IMR-90 (cell line): ENCODE measurements at regions not wholly inside any gene's neighbourhood (a gene's known extent, or its start where the extent isn't known, plus 50 kb on each side); places are given as distances from the start of the nearest gene placed in this dataset.

Experiments used
- ATAC-seq: fragments of 200-7000 bp; cut with Tn5 transposase; 2 replicates; pipeline ENCODE4 v1.9.1; 2020; ENCODE audit warnings: low read depth, mild to moderate bottlenecking, moderate library complexity
- BruUV-seq: library from RNA; stranded (reverse); fragments of 400-500 nt; replicated peaks from 2 replicates; lab custom pipeline; 2021; lab: Mats Ljungman, UMichigan
- CTCF ChIA-PET: fragments of 300-600 bp; formaldehyde crosslinking; extraction: SDS; loops from one replicate; lab custom pipeline; 2021; ENCODE audit warnings: antibody characterized with exemption; lab: Yijun Ruan, JAX
- POLR2A ChIA-PET: fragments of 300-600 bp; sonication (Branson Sonifier 250); formaldehyde crosslinking; loops from one replicate; lab custom pipeline; 2022; ENCODE audit warnings: antibody characterized with exemption; ENCODE audit not compliant: unreplicated experiment; lab: Charles Lee
- DNase-seq: peaks from one replicate; pipeline ENCODE4 v3.0.0; 2013
- H2AFZ ChIP-seq: replicated peaks from 2 replicates; pipeline ENCODE3; 2013; ENCODE audit warnings: low read length, mild to moderate bottlenecking; ENCODE audit not compliant: poor library complexity
- H2AK5ac ChIP-seq: 2 replicates; pipeline ENCODE4 v1.6.1; 2013; ENCODE audit warnings: low read depth, low read length, inconsistent platforms
- H2AK9ac ChIP-seq: replicated peaks from 2 replicates; pipeline ENCODE3; 2013; ENCODE audit warnings: mild to moderate bottlenecking, low read depth, low read length, moderate library complexity; ENCODE audit not compliant: poor library complexity
- H2BK120ac ChIP-seq: 2 replicates; pipeline ENCODE4 v1.6.1; 2013; ENCODE audit warnings: low read depth, low read length, inconsistent platforms
- H2BK15ac ChIP-seq: 3 replicates; pipeline ENCODE4 v1.6.1; 2013; ENCODE audit warnings: low read depth, low read length, inconsistent platforms
- H2BK20ac ChIP-seq: 2 replicates; pipeline ENCODE4 v1.6.1; 2013; ENCODE audit warnings: low read depth, mild to moderate bottlenecking, inconsistent platforms, low read length, moderate library complexity
- H2BK5ac ChIP-seq: 2 replicates; pipeline ENCODE4 v1.6.1; 2013; ENCODE audit warnings: mild to moderate bottlenecking, low read depth, low read length, inconsistent platforms; ENCODE audit not compliant: poor library complexity, severe bottlenecking
- H3K14ac ChIP-seq: replicated peaks from 2 replicates; pipeline ENCODE4 v1.6.1; 2013; ENCODE audit warnings: low read depth, low read length, inconsistent platforms
- H3K18ac ChIP-seq: 2 replicates; pipeline ENCODE4 v1.6.1; 2013; ENCODE audit warnings: low read depth, low read length, control low read depth
- H3K23ac ChIP-seq: 2 replicates; pipeline ENCODE4 v1.6.1; 2013; ENCODE audit warnings: low read depth, low read length, inconsistent platforms
- H3K27ac ChIP-seq: 2 replicates; pipeline ENCODE4 v1.5.1; 2013; ENCODE audit warnings: mild to moderate bottlenecking, control low read depth, low read length; ENCODE audit not compliant: insufficient read depth
- H3K27me3 ChIP-seq: 2 replicates; pipeline ENCODE4 v1.6.1; 2013; ENCODE audit warnings: low read length; ENCODE audit not compliant: control insufficient read depth, insufficient read depth
- H3K36me3 ChIP-seq: 2 replicates; pipeline ENCODE4 v1.6.1; 2013; ENCODE audit warnings: low read length, mixed read lengths; ENCODE audit not compliant: control insufficient read depth, insufficient read depth
- H3K4ac ChIP-seq: 2 replicates; pipeline ENCODE4 v1.6.1; 2013; ENCODE audit warnings: low read depth, low read length, inconsistent platforms
- H3K4me1 ChIP-seq: 2 replicates; pipeline ENCODE4 v1.6.1; 2013; ENCODE audit warnings: low read length, mixed read lengths; ENCODE audit not compliant: control insufficient read depth, insufficient read depth
- H3K4me2 ChIP-seq: 2 replicates; pipeline ENCODE4 v1.6.1; 2013; ENCODE audit warnings: low read depth, mild to moderate bottlenecking, control low read depth, low read length, moderate library complexity
- H3K4me3 ChIP-seq: 2 replicates; pipeline ENCODE4 v1.5.1; 2013; ENCODE audit warnings: low read depth, mild to moderate bottlenecking, control low read depth, low read length, moderate library complexity; ENCODE audit not compliant: insufficient read depth
- H3K56ac ChIP-seq: 2 replicates; pipeline ENCODE4 v1.6.1; 2013; ENCODE audit warnings: low read length, inconsistent platforms; ENCODE audit not compliant: insufficient read depth; ENCODE audit errors: extremely low read depth
- H3K79me1 ChIP-seq, 2 experiments: 2 replicates each; pipeline ENCODE4 v1.6.1; 2013; ENCODE audit warnings: low read length in 2 of 2, inconsistent platforms in 1 of 2, low read depth in 1 of 2
- H3K9ac ChIP-seq: 2 replicates; pipeline ENCODE4 v1.6.1; 2013; ENCODE audit warnings: low read depth, low read length, control low read depth
- H3K9me1 ChIP-seq: 2 replicates; pipeline ENCODE4 v1.6.1; 2013; ENCODE audit warnings: low read length, inconsistent platforms; ENCODE audit not compliant: insufficient read depth
- H3K9me3 ChIP-seq: 2 replicates; pipeline ENCODE4 v1.6.1; 2013; ENCODE audit warnings: low read length; ENCODE audit not compliant: control insufficient read depth, insufficient read depth
- H4K20me1 ChIP-seq: 2 replicates; pipeline ENCODE4 v1.6.1; 2013; ENCODE audit warnings: low read length, inconsistent platforms; ENCODE audit not compliant: insufficient read depth
- H4K5ac ChIP-seq: 2 replicates; pipeline ENCODE4 v1.6.1; 2013; ENCODE audit warnings: mild to moderate bottlenecking, low read depth, low read length, control low read depth
- H4K8ac ChIP-seq, 2 experiments: 2 replicates each; pipeline ENCODE4 v1.6.1; 2013; ENCODE audit warnings: low read depth in 2 of 2, low read length in 2 of 2, control low read depth in 1 of 2, inconsistent platforms in 1 of 2
- H4K91ac ChIP-seq: 2 replicates; pipeline ENCODE4 v1.6.1; 2013; ENCODE audit warnings: low read depth, low read length, inconsistent platforms; ENCODE audit not compliant: insufficient read depth
- CHD1 ChIP-seq: IDR thresholded peaks from 2 replicates; pipeline ENCODE4 v1.6.1; 2012; ENCODE audit warnings: low read depth, low read length, improper control_type of control experiment
- FOS ChIP-seq: fragments of 150-350 bp; IDR thresholded peaks from 2 replicates; pipeline ENCODE4 v1.6.1; 2016; ENCODE audit warnings: low read depth, low read length
- MAFK ChIP-seq: IDR thresholded peaks from 2 replicates; pipeline ENCODE4 v1.6.1; 2012; ENCODE audit warnings: low read depth, low read length, improper control_type of control experiment
- MAZ ChIP-seq: IDR thresholded peaks from 2 replicates; pipeline ENCODE4 v1.6.1; 2012; ENCODE audit warnings: low read depth, mild to moderate bottlenecking, low read length, improper control_type of control experiment, moderate library complexity, borderline replicate concordance
- POLR2A ChIP-seq: IDR thresholded peaks from 2 replicates; pipeline ENCODE4 v1.6.1; 2012; ENCODE audit warnings: mild to moderate bottlenecking, low read depth, low read length
- RAD21 ChIP-seq: IDR thresholded peaks from 2 replicates; pipeline ENCODE4 v1.6.1; 2012; ENCODE audit warnings: low read length, improper control_type of control experiment
- RCOR1 ChIP-seq: IDR thresholded peaks from 2 replicates; pipeline ENCODE4 v1.6.1; 2012; ENCODE audit warnings: mild to moderate bottlenecking, low read length, improper control_type of control experiment; ENCODE audit not compliant: insufficient replicate concordance
- RFX5 ChIP-seq: IDR thresholded peaks from 2 replicates; pipeline ENCODE4 v1.8.0; 2012; ENCODE audit warnings: low read depth, mild to moderate bottlenecking, low read length, moderate library complexity
- SMC3 ChIP-seq: fragments of 150-350 bp; IDR thresholded peaks from 2 replicates; pipeline ENCODE4 v1.6.1; 2016; ENCODE audit warnings: low read depth, mild to moderate bottlenecking, antibody characterized with exemption, low read length, moderate library complexity
- WGBS, 2 experiments: methylation state at CpG; one replicate each; pipeline versions ENCODE4 v1.1.5 to v1.1.7; 2013; ENCODE audit warnings: missing lambda C conversion rate in 2 of 2; ENCODE audit not compliant: insufficient read length in 1 of 2; ENCODE audit errors: extremely low coverage in 2 of 2; 5-methylcytosine and 5-hydroxymethylcytosine counted together
- dilution Hi-C: fragments of 300-500 bp; cut with HindIII; formaldehyde crosslinking; loops from one replicate; pipeline ENCODE4 v1.14.3; 2018; ENCODE audit warnings: low sequenced_read_pairs; ENCODE audit not compliant: unreplicated experiment
- in situ Hi-C: fragments of 300-500 bp; cut with MboI; formaldehyde crosslinking; loops from 3 replicates; pipeline ENCODE4 v1.14.3; 2019; ENCODE audit warnings: low sequenced_read_pairs, inconsistent platforms, mixed read lengths
- intact Hi-C: fragments of 100-400 bp; cut with micrococcal nuclease; formaldehyde crosslinking; loops from 2 replicates; pipeline ENCODE4 v1.10.0; 2022
- TF ChIP-seq, protein P1 (sequence below): conservative IDR thresholded peaks from 2 replicates; pipeline ENCODE4 v1.5.1; 2012; ENCODE audit warnings: mild to moderate bottlenecking, low read depth, low read length, improper control_type of control experiment
- TF ChIP-seq, protein P2 (sequence below): fragments of 150-350 bp; IDR thresholded peaks from 2 replicates; pipeline ENCODE4 v1.6.1; 2016; ENCODE audit warnings: low read depth, mild to moderate bottlenecking, low read length, moderate library complexity, borderline replicate concordance

DNA sequence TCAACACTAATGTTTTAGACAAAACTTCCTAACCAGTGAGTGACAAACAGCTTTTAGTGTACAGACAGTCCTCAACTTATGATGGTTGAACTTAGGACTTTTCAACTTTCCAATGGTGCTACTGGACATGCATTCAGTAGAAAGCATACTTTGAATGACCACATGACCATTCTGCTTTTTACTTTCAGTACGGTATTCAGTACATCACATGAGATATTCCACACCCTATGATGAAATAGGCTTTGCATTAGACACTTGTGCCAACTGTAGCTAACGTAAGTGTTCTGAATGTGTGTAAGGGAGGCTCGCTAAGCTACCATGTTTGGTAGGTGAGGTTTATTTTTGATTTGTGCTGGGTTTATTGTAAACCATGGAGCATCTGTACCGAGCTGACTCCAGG lies 113.7 kb downstream of the WNT7A start:
- H3K27ac ChIP-seq: no peak overlapping the region
- H2BK15ac ChIP-seq: no peak overlapping the region
- H4K91ac ChIP-seq: no peak overlapping the region
- no peak overlapping the region for H2BK120ac ChIP-seq
- no peak overlapping the region for H3K14ac ChIP-seq
- H3K27me3 ChIP-seq: no peaks in the 10 kb centered on the region
- no peaks in the 10 kb centered on the region for H3K9me1 ChIP-seq
- H2BK5ac ChIP-seq: no peak overlapping the region
- H4K5ac ChIP-seq: no peak overlapping the region
- no peaks in the 10 kb centered on the region for H3K79me1 ChIP-seq
- dilution Hi-C loops: no loop called here
- H3K23ac ChIP-seq: no peak overlapping the region
- ChIA-PET CTCF (no interaction called here), POLR2A (no interaction called here)
- no peak overlapping the region for H2AFZ ChIP-seq
- no peaks in the 10 kb centered on the region for H3K36me3 ChIP-seq
- H3K4me1 ChIP-seq: no peaks in the 10 kb centered on the region
- no peak overlapping the region for H3K4me2 ChIP-seq
- no peak overlapping the region for H2BK20ac ChIP-seq
- in situ Hi-C loops: no loop called here
- no TSS peak for BruUV-seq
- H3K9me3 ChIP-seq: peaks cover 7% of the 10 kb centered on the region
- no peak overlapping the region for H3K56ac ChIP-seq
- no peak for TF ChIP-seq RFX5
- no peak for TF ChIP-seq SMC3
- TF ChIP-seq, protein P1, sequence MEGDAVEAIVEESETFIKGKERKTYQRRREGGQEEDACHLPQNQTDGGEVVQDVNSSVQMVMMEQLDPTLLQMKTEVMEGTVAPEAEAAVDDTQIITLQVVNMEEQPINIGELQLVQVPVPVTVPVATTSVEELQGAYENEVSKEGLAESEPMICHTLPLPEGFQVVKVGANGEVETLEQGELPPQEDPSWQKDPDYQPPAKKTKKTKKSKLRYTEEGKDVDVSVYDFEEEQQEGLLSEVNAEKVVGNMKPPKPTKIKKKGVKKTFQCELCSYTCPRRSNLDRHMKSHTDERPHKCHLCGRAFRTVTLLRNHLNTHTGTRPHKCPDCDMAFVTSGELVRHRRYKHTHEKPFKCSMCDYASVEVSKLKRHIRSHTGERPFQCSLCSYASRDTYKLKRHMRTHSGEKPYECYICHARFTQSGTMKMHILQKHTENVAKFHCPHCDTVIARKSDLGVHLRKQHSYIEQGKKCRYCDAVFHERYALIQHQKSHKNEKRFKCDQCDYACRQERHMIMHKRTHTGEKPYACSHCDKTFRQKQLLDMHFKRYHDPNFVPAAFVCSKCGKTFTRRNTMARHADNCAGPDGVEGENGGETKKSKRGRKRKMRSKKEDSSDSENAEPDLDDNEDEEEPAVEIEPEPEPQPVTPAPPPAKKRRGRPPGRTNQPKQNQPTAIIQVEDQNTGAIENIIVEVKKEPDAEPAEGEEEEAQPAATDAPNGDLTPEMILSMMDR: no peak
- no peak for TF ChIP-seq MAZ
- no peak for TF ChIP-seq FOS
- TF ChIP-seq RCOR1: no peak
- no peak for TF ChIP-seq CHD1
- no peak for TF ChIP-seq MAFK
- TF ChIP-seq, protein P2, sequence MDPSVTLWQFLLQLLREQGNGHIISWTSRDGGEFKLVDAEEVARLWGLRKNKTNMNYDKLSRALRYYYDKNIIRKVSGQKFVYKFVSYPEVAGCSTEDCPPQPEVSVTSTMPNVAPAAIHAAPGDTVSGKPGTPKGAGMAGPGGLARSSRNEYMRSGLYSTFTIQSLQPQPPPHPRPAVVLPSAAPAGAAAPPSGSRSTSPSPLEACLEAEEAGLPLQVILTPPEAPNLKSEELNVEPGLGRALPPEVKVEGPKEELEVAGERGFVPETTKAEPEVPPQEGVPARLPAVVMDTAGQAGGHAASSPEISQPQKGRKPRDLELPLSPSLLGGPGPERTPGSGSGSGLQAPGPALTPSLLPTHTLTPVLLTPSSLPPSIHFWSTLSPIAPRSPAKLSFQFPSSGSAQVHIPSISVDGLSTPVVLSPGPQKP: no peak
- no peak for TF ChIP-seq POLR2A
- no peak for TF ChIP-seq RAD21
- H3K18ac ChIP-seq: no peak overlapping the region
- no peak overlapping the region for H3K9ac ChIP-seq
- no peak overlapping the region for H4K8ac ChIP-seq
- ATAC-seq (no peak), DNase-seq (no peak)
- H3K4me3 ChIP-seq: no peak overlapping the region
- H3K4ac ChIP-seq: no peak overlapping the region
- H2AK9ac ChIP-seq: no peak overlapping the region
- H4K20me1 ChIP-seq: no peaks in the 10 kb centered on the region
- intact Hi-C loops: no loop called here
- WGBS, 2 experiments: no CpG with 5 or more reads among the region's 4 CpGs
- H2AK5ac ChIP-seq: no peak overlapping the region
